Activated T-cell treated with anti-CD3 and anti-CD28 coated beads, Interleukin-2, amount 50 U/mL, for 24 hours (primary cell): ENCODE measurements at regions not wholly inside any gene's neighbourhood (a gene's known extent, or its start where the extent isn't known, plus 50 kb on each side); places are given as distances from the start of the nearest gene placed in this dataset.
"Not testable (repeated sequence)": the region's sequence is repeated elsewhere in the genome, so short reads cannot be mapped to it uniquely, and the experiment has no call there.

Experiments
- DNase-seq: peaks from one replicate; pipeline ENCODE4 v3.0.0-alpha.2; 2020
- H3K27ac Mint-ChIP-seq: 2 replicates; pipeline ENCODE4 v1.8.0; 2020; ENCODE audit warnings: mild to moderate bottlenecking, mixed read lengths
- H3K27me3 Mint-ChIP-seq: 2 replicates; pipeline ENCODE4 v1.8.0; 2020; ENCODE audit warnings: mixed read lengths
- H3K36me3 Mint-ChIP-seq: 2 replicates; pipeline ENCODE4 v1.8.0; 2020; ENCODE audit warnings: low read depth, mixed read lengths
- H3K4me1 Mint-ChIP-seq: 2 replicates; pipeline ENCODE4 v1.8.0; 2020; ENCODE audit warnings: low read depth, mixed read lengths
- H3K4me3 Mint-ChIP-seq: 2 replicates; pipeline ENCODE4 v1.8.0; 2020; ENCODE audit warnings: mild to moderate bottlenecking, moderate library complexity, mixed read lengths
- H3K9me3 Mint-ChIP-seq: 2 replicates; pipeline ENCODE4 v1.8.0; 2020; ENCODE audit warnings: mixed read lengths

DNA sequence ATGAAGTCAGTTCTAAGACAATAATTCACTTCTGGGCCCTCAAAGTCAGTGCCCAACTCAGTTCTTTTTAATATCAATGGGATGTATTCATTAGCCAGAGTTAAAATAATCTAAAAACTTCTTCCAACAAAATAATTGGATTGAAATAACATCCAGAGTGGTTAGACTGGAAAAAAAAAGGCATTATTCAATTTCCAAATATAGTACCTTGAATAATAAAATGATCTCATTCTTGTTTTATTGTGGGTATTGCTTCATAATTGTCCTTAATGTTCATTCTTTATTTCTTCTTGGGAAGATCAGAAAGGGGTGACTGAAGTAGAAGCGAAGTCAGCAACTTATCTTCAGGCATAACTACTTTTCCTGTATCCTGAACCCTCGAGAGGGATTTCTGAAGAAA, 85.1 kb upstream of the JARID2 start:
- Mint-ChIP-seq H3K4me3 (no peak overlapping the region), H3K9me3 (no peaks in the 10 kb centered on the region), H3K4me1 (no peaks in the 10 kb centered on the region), H3K36me3 (no peaks in the 10 kb centered on the region), H3K27me3 (no peaks in the 10 kb centered on the region), H3K27ac (no peak overlapping the region)
- DNase-seq, result no peak

DNA sequence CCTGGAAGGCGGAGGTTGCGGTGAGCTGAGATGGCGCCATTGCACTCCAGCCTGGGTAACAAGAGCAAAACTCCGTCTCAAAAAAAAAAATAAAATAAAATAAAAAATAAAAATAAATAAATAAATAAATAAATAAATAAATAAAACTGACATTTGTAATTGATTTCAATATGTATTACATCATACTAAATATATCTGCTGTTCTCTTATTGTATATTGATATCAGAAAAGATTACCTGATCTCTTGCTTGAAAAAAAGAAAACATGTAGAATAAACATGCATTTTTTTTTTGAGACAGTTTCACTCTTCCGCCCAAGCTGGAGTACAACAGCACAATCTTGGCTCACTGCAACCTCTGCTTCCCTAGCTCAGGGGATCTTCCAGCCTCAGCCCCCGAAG, 81.0 kb upstream of the JARID2 start:
- DNase-seq, H3K4me1 Mint-ChIP-seq, H3K4me3 Mint-ChIP-seq, H3K27ac Mint-ChIP-seq, H3K36me3 Mint-ChIP-seq, H3K27me3 Mint-ChIP-seq, H3K9me3 Mint-ChIP-seq: not testable (repeated sequence)

DNA sequence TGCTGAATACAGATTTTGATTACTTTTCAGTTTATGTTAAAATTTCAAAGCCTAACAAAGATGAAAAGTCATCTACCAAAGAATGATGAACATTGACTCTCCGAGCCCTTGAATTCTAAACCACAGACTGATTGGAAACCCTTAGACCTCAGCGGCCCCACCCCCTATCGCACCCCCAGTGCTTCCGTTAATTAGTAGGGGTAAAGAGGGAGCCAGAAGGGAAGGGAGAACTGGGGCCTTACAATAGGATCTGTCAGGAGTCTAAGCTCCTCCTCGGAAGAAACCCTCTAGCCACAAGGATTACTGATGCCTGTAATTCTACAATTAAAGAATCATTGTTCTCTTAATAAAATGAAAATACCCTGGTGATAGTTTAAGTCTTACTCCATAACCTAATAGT, 79.7 kb upstream of the JARID2 start:
- H3K9me3 Mint-ChIP-seq, result no peaks in the 10 kb centered on the region
- no peak for DNase-seq
- H3K27ac Mint-ChIP-seq, result no peak overlapping the region
- no peak overlapping the region for H3K4me3 Mint-ChIP-seq
- H3K4me1 Mint-ChIP-seq, result no peaks in the 10 kb centered on the region
- H3K27me3 Mint-ChIP-seq, result no peaks in the 10 kb centered on the region
- H3K36me3 Mint-ChIP-seq, result no peaks in the 10 kb centered on the region

DNA sequence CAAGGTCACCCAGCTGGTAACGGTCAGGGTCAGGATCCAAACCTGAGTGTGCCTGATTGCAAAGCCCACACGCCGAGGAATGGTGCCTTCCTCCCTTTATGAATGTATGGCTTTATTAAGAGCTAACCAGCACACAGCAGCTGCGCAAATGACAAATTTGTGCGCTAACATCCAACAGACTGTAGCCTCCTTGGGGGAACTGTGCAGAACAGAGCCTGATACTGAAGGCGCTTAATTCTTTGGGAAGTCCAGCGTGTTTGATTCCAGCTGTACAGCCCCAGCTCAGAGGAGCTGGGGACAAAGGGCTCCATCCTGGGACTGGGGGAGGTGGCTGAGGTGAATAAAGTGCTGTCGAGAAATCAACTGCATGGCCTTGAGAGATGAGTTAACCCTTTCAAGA, 75.7 kb upstream of the JARID2 start:
- Mint-ChIP-seq H3K9me3 (no peaks in the 10 kb centered on the region), H3K27ac (peak overlapping the region; percentile 0), H3K27me3 (no peaks in the 10 kb centered on the region), H3K4me1 (no peaks in the 10 kb centered on the region), H3K36me3 (no peaks in the 10 kb centered on the region), H3K4me3 (no peak overlapping the region)
- no peak for DNase-seq

DNA sequence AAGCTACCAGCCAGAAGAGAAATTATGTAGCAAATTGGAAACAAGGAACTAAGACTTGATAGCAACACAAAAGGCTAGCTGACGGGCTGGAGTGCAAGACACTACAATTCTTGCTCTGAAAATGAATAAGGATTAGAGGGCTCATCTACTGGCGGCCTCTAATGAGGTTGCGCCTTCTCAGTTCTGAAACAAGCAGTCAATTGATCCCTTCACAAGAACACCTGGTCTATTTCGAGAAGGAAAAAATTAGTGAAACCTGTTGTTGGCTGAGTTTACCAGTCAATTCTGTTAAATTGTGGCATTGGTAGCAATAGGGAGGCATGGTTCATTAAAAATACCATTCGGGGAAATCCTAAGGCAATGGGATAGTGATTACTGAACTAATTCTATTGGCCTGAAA, 74.8 kb upstream of the JARID2 start:
- no peaks in the 10 kb centered on the region for H3K4me1 Mint-ChIP-seq
- DNase-seq, result no peak
- no peaks in the 10 kb centered on the region for H3K36me3 Mint-ChIP-seq
- H3K27me3 Mint-ChIP-seq, result no peaks in the 10 kb centered on the region
- no peak overlapping the region for H3K4me3 Mint-ChIP-seq
- no peaks in the 10 kb centered on the region for H3K9me3 Mint-ChIP-seq
- H3K27ac Mint-ChIP-seq, result no peak overlapping the region

DNA sequence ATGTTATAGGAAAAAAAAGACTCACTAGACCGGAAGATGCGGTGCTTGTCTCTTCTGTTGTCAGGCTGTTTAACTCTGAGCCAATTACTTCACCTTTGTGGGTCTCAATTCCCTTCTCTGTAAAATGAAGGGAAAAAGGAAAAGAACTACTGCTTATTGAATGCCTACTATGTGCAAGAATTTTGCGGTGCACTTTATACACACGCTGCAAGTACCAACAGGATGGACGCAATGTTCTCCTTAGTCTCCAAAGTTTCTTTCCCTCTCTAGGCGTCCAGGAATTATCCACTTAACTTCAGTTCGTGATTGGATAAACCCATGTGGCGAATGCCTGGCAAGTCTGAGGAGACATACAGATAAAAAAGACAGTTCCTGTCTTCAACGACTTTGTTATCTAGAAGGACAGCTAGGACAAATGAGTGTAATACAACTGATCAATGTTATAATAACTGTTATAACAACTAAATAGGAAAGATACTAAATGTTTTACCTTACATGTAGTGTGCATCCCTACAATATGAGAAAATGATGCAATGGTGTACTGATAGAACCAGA, 69.0 kb upstream of the JARID2 start:
- H3K27me3 Mint-ChIP-seq, result no peaks in the 10 kb centered on the region
- H3K9me3 Mint-ChIP-seq, result no peaks in the 10 kb centered on the region
- no peak overlapping the region for H3K4me3 Mint-ChIP-seq
- no peaks in the 10 kb centered on the region for H3K36me3 Mint-ChIP-seq
- no peak overlapping the region for H3K27ac Mint-ChIP-seq
- no peak for DNase-seq
- no peaks in the 10 kb centered on the region for H3K4me1 Mint-ChIP-seq

DNA sequence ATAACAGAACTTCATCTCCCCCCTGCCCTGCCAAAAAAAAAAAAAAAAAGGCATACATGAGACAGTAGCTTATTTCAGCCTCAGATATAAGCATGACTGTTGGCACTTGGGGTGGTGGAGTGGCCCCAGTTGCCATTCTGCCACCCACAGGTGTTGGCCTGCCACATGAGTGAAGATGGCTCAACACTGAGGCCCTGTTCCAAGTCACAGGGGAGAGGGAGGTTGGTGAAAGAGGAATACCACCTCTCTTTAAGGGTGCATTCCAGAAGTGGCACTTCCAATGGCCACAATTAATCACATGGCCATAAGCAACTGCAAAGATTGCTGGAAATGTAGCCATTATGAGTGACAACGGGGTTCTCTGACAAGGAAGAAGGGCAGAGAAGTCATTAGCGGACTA, 61.9 kb upstream of the JARID2 start:
- Mint-ChIP-seq H3K36me3 (no peaks in the 10 kb centered on the region), H3K4me1 (peaks cover 21% of the 10 kb centered on the region), H3K27me3 (no peaks in the 10 kb centered on the region), H3K27ac (peak overlapping the region; percentile 97), H3K4me3 (peak overlapping the region; percentile 25), H3K9me3 (no peaks in the 10 kb centered on the region)
- peak; percentile 64 for DNase-seq

DNA sequence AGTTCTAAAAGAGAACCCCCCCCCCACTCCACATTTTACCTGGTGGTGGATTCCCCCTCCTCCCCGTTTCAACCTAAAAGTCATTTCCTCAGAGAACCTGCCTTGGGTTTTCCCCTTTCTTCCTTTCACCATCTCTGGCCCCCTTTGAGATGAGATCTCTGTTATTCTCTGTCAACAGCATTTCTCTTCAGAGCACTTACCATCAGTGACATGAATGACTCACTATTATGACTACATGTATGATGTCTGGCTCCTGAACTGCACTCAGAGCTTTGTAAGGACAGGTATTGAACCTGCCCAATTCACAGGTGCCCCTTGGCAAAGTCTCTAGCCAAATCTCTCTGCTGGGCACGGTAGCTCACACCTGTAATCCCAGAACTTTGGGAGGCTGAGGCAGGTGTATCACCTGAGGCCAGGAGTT, 61.4 kb upstream of the JARID2 start:
- peak overlapping the region; percentile 13 for H3K4me3 Mint-ChIP-seq
- DNase-seq, result peak; percentile 66

DNA sequence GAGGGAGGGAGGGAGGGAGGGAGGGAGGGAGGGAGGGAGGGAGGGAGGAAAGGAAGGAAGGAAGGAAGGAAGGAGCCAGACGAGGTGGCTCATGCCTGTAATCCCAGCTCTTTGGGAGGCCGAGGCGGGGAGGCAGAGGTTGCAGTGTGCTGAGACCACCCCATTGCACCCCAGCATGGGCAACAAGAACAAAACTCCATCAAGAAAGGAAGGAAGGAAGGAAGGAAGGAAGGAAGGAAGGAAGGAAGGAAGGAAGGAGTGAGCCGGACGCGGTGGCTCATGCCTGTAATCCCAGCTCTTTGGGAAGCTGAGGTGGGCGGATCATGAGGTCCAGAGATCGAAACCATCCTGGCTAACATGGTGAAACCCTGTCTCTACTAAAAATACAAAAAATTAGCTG, 60.8 kb upstream of the JARID2 start:
- peak overlapping the region; percentile 97 for H3K27ac Mint-ChIP-seq
- H3K9me3 Mint-ChIP-seq, H3K27me3 Mint-ChIP-seq, H3K36me3 Mint-ChIP-seq, H3K4me3 Mint-ChIP-seq, DNase-seq: not testable (repeated sequence)
- H3K4me1 Mint-ChIP-seq, result peaks cover 21% of the 10 kb centered on the region

More for the DNA sequence above, 61.4 kb upstream of the JARID2 start:
- Mint-ChIP-seq H3K4me1 (peaks cover 21% of the 10 kb centered on the region), H3K9me3 (no peaks in the 10 kb centered on the region), H3K27me3 (no peaks in the 10 kb centered on the region), H3K27ac (peak overlapping the region; percentile 97), H3K36me3 (no peaks in the 10 kb centered on the region)

DNA sequence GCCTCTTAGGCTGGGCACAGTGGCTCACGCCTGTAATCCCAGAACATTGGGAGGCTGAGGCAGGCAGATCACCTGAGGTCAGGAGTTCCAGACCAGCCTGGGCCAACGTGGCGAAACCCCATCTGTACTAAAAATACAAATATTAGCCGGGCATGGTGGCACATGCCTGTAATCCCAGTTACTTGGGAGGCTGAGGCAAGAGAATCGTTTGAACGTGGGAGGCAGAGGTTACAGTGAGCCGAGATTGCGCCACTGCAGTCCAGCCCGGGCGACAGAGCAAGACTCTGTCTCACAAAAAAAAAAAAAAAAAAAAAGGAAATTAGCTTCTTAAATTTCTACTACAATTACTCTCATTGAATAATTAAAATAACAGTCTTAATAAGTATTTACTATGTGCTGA, 52.4 kb upstream of the JARID2 start:
- H3K27ac Mint-ChIP-seq, H3K4me1 Mint-ChIP-seq, DNase-seq, H3K9me3 Mint-ChIP-seq, H3K27me3 Mint-ChIP-seq, H3K4me3 Mint-ChIP-seq, H3K36me3 Mint-ChIP-seq: not testable (repeated sequence)

DNA sequence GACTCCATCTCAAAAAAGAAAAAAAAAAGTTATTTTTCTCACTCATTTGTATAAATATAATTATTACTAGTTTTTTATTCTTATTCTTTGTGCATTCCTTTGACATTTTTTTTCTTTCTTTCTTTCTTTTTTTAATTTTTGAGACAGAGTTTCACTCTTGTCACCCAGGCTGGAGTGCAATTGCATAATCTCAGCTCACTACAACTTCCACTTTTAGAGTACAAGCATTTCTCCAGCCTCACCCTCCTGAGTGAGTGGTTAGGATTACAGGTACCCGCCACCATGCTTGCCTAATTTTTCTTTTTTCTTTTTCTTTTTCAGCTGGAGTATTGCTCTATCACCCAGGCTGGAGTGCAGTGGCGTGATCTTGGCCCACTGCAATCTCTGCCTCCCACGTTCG, 51.4 kb upstream of the JARID2 start:
- no peaks in the 10 kb centered on the region for H3K9me3 Mint-ChIP-seq
- no peaks in the 10 kb centered on the region for H3K27me3 Mint-ChIP-seq
- no peaks in the 10 kb centered on the region for H3K36me3 Mint-ChIP-seq
- DNase-seq, result no peak
- H3K27ac Mint-ChIP-seq, result no peak overlapping the region
- H3K4me1 Mint-ChIP-seq, result no peaks in the 10 kb centered on the region
- no peak overlapping the region for H3K4me3 Mint-ChIP-seq
